BLaER1 (cell line): ENCODE measurements at regions not wholly inside any gene's neighbourhood (a gene's known extent, or its start where the extent isn't known, plus 50 kb on each side); places are given as distances from the start of the nearest gene placed in this dataset.

Source experiments
- H3K27ac ChIP-seq: shearing (Covaris generic); formaldehyde crosslinking; 2 replicates; pipeline ENCODE4 v1.8.1; 2022
- H3K27me3 ChIP-seq: shearing (Covaris generic); formaldehyde crosslinking; 2 replicates; pipeline ENCODE4 v1.8.1; 2022
- H3K36me3 ChIP-seq: shearing (Covaris generic); formaldehyde crosslinking; 2 replicates; pipeline ENCODE4 v1.8.1; 2022
- H3K4me1 ChIP-seq: shearing (Covaris generic); formaldehyde crosslinking; 2 replicates; pipeline ENCODE4 v1.8.1; 2022
- H3K4me2 ChIP-seq: shearing (Covaris generic); formaldehyde crosslinking; 2 replicates; pipeline ENCODE4 v1.8.1; 2022
- H3K4me3 ChIP-seq: shearing (Covaris generic); formaldehyde crosslinking; 2 replicates; pipeline ENCODE4 v1.8.1; 2022
- H3K9ac ChIP-seq: shearing (Covaris generic); formaldehyde crosslinking; 2 replicates; pipeline ENCODE4 v1.8.1; 2022
- H3K9me3 ChIP-seq: shearing (Covaris generic); formaldehyde crosslinking; 2 replicates; pipeline ENCODE4 v1.8.1; 2022
- H4K20me1 ChIP-seq: shearing (Covaris generic); formaldehyde crosslinking; 2 replicates; pipeline ENCODE4 v1.8.1; 2022
- Cebpa-rat ChIP-seq: shearing (Covaris generic); IDR thresholded peaks from 2 replicates; pipeline ENCODE4 v1.8.1; 2022

DNA sequence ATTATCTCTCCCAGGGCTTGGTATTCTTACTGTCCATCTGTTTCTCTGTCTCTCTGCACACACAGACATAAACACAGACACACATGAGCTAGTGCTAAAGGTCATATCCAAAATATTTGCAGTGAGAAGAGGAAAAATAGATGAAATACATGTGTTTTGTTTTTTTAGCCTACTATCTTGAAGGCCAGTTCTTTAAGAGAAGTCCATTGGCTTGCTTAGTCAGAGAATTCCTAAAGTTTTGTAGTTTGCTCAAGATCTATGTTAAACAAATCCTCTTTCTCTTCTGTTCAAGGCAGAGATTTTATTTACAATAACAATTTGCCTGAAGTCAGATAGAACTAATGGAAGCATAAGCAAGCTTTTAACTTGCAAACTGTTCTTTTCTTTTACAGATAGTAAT lies 120.0 kb upstream of the AKIRIN2 start:
- no peaks in the 10 kb centered on the region for H3K9me3 ChIP-seq
- TF ChIP-seq Cebpa-rat: no peak
- H3K36me3 ChIP-seq: no peaks in the 10 kb centered on the region
- H3K4me2 ChIP-seq: no peak overlapping the region
- H3K27ac ChIP-seq: no peak overlapping the region
- no peaks in the 10 kb centered on the region for H3K27me3 ChIP-seq
- H4K20me1 ChIP-seq: no peaks in the 10 kb centered on the region
- no peak overlapping the region for H3K4me3 ChIP-seq
- H3K9ac ChIP-seq: no peak overlapping the region
- H3K4me1 ChIP-seq: no peaks in the 10 kb centered on the region

DNA sequence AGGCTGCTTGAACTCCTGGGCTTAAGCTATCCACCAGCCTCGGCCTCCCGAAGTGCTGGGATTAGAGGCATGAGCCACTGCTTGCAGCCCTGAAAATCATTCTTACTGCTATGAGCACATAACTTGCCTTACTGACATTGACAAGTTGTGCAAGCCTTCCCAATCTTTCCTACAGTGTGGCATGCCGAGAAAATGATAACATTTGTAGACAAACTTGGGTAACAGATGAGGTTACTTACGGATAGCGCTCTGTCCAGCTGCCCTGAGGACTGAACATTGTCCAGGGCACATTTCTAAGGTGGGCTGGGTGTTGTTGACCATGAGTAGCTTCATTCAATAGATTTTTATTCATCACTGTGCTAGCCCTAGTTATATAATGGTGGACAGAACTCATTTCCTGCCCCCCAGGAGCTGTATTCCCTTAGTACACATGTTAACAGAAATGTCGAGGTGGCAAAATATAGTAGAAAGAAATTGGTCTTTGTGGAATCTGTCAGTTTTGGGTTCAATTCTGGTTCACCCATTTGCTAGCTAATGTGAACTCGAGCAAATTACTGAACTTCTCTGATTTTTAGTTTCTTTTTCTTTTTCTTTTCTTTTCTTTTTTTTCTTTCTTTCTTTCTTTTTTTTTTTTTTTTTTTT lies 118.4 kb upstream of the AKIRIN2 start:
- Histone ChIP-seq H3K4me3 (no peak overlapping the region), H3K27ac (no peak overlapping the region), H3K9ac (no peak overlapping the region), H3K36me3 (no peaks in the 10 kb centered on the region), H4K20me1 (no peaks in the 10 kb centered on the region), H3K9me3 (no peaks in the 10 kb centered on the region), H3K4me1 (no peaks in the 10 kb centered on the region), H3K4me2 (no peak overlapping the region), H3K27me3 (no peaks in the 10 kb centered on the region)
- TF ChIP-seq Cebpa-rat: no peak

DNA sequence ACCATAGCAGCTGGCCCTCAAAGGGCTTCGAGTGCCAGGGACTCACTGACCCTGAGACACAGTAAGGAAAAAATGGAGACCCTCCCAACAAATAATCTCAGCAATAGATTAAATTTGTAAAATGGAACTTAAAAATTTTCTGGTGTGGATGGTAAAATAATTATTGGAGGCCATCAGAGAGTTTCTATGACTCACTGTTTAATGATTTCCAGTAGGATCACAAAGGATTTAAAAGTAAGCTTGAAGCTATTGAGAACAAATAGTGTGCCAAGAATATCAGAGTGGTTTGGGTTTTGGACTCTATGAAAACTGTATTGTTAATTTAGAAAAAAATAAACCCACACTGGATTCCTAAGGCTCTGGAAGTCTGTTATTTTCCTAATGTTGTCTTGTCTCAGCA lies 115.2 kb upstream of the AKIRIN2 start:
- no peaks in the 10 kb centered on the region for H3K4me1 ChIP-seq
- TF ChIP-seq Cebpa-rat: no peak
- no peak overlapping the region for H3K4me3 ChIP-seq
- no peak overlapping the region for H3K4me2 ChIP-seq
- H3K9me3 ChIP-seq: no peaks in the 10 kb centered on the region
- no peaks in the 10 kb centered on the region for H4K20me1 ChIP-seq
- no peak overlapping the region for H3K9ac ChIP-seq
- H3K27me3 ChIP-seq: no peaks in the 10 kb centered on the region
- no peak overlapping the region for H3K27ac ChIP-seq
- no peaks in the 10 kb centered on the region for H3K36me3 ChIP-seq

DNA sequence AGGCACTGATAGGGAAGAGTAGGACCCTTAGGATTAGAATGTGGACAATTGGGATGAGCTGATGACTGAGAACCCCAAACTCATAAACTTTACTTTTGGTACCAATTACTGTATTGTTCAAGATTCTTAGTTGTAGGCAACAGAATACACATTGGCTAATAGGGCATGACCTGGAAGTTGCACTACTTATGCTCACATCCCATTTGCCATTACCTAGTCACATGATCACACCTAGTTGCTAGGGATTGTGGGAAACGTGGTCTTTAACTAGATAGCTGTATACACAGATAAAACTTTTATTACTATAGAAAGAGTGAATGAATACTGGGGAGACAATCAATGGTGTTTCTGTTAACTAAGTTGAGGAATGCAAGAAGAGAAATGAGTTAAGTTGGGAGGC lies 113.4 kb upstream of the AKIRIN2 start:
- no peaks in the 10 kb centered on the region for H3K9me3 ChIP-seq
- H3K4me2 ChIP-seq: no peak overlapping the region
- H3K4me1 ChIP-seq: no peaks in the 10 kb centered on the region
- H3K4me3 ChIP-seq: no peak overlapping the region
- no peaks in the 10 kb centered on the region for H3K36me3 ChIP-seq
- H3K9ac ChIP-seq: no peak overlapping the region
- H3K27me3 ChIP-seq: no peaks in the 10 kb centered on the region
- no peak overlapping the region for H3K27ac ChIP-seq
- TF ChIP-seq Cebpa-rat: no peak
- H4K20me1 ChIP-seq: no peaks in the 10 kb centered on the region

DNA sequence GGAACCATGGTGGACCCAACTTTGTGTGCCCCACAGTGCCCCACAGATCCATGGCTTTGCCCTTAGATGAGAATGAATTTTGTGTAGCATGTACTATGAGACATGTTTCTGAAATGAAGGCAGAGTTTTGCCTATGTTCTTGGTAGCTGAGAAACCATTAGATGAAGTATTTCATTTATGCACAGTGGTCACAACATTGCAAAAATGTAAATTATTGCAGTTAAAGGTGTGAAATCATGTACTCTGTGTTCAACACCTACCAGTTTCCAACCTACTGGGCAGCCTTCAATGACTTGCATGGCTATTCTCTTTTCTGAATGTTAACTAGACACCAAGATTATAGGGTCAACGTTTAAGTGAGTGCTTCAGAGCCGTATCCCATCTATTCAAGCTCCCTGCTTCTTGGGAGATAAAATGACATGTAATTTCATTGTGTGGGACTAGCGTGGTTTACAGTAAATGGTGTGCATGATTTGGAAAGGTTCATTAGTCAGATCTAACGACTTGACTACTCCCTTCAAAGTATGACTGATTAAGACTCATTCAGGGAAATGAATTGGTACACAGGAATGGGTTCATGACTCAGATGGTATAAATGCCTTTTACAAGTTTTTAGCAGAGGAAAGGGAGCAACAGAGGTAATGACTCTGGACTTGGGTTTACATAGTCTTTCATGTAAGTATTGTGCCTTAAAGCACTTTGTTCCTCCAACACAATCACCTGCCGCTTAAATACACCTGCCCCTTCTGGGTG lies 106.1 kb upstream of the AKIRIN2 start:
- Histone ChIP-seq H3K27me3 (no peaks in the 10 kb centered on the region), H3K36me3 (no peaks in the 10 kb centered on the region), H3K27ac (no peak overlapping the region), H3K9ac (no peak overlapping the region), H3K9me3 (no peaks in the 10 kb centered on the region), H3K4me1 (no peaks in the 10 kb centered on the region), H4K20me1 (no peaks in the 10 kb centered on the region), H3K4me2 (no peak overlapping the region), H3K4me3 (no peak overlapping the region)
- TF ChIP-seq Cebpa-rat: no peak

DNA sequence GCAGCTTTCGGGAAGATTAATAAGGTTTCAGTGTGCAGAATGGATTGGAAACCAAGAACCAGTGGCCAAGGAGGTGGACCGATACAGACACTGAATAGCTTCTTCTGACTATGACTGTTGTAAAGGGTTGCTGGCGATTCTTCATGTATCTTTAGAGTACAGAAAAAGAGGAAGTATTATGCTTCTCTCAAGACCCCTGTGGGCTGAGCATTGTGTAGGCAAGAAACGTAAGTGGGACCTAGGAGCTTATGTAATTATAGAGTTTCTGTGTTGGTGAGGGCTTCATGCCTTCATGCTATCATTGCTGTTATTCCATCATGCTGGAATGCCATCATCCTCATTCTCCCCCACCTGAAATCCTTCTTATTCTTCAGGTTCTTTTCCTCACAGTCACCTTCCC lies 105.4 kb upstream of the AKIRIN2 start:
- H3K4me3 ChIP-seq: no peak overlapping the region
- H3K4me1 ChIP-seq: no peaks in the 10 kb centered on the region
- H3K27me3 ChIP-seq: no peaks in the 10 kb centered on the region
- no peaks in the 10 kb centered on the region for H4K20me1 ChIP-seq
- no peaks in the 10 kb centered on the region for H3K9me3 ChIP-seq
- no peak overlapping the region for H3K9ac ChIP-seq
- H3K4me2 ChIP-seq: no peak overlapping the region
- no peak for TF ChIP-seq Cebpa-rat
- H3K36me3 ChIP-seq: no peaks in the 10 kb centered on the region
- no peak overlapping the region for H3K27ac ChIP-seq

DNA sequence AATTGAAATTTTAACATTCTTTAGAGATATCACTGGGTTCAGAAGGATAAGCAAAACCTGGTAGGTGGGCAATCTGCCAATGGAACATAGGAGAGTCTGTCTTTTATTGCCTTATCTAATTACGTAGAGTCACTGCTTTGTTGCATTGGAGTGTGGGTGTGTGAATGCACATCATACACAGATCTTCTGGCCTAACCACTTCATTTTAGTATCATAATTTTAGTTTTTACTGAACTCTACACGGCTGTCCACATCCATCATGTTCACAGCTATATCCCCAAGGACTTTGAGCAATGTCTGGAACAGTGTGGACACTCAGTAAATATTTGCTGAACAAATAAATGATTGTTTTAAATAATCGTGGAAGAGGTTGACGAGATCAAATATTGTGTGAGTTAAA lies 104.6 kb upstream of the AKIRIN2 start:
- H3K27ac ChIP-seq: no peak overlapping the region
- no peak overlapping the region for H3K4me3 ChIP-seq
- H3K9ac ChIP-seq: no peak overlapping the region
- H4K20me1 ChIP-seq: no peaks in the 10 kb centered on the region
- H3K27me3 ChIP-seq: no peaks in the 10 kb centered on the region
- H3K36me3 ChIP-seq: no peaks in the 10 kb centered on the region
- no peaks in the 10 kb centered on the region for H3K4me1 ChIP-seq
- H3K9me3 ChIP-seq: no peaks in the 10 kb centered on the region
- H3K4me2 ChIP-seq: no peak overlapping the region
- no peak for TF ChIP-seq Cebpa-rat

DNA sequence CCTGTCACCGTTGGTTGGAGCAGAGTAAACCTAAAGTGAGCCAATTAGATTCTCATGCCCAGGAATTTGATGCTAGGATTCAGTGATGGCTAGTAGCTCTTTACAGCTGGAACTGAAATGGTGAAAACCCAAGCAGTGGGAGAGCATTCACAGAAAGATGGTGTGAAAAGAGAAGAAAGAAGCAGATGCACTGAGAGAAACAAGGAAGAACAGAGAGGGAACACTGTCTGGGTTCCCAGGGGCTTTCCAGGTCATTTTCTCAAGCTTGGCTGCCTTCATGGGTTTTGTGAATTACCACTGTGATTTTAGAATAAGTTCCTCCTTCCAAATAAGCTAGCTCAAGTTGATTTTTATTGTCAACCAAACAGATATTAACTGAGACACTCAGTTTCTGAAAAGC lies 104.1 kb upstream of the AKIRIN2 start:
- Histone ChIP-seq H3K27me3 (no peaks in the 10 kb centered on the region), H3K4me3 (no peak overlapping the region), H4K20me1 (no peaks in the 10 kb centered on the region), H3K4me2 (no peak overlapping the region), H3K27ac (no peak overlapping the region), H3K4me1 (no peaks in the 10 kb centered on the region), H3K9me3 (no peaks in the 10 kb centered on the region), H3K9ac (no peak overlapping the region), H3K36me3 (no peaks in the 10 kb centered on the region)
- no peak for TF ChIP-seq Cebpa-rat

DNA sequence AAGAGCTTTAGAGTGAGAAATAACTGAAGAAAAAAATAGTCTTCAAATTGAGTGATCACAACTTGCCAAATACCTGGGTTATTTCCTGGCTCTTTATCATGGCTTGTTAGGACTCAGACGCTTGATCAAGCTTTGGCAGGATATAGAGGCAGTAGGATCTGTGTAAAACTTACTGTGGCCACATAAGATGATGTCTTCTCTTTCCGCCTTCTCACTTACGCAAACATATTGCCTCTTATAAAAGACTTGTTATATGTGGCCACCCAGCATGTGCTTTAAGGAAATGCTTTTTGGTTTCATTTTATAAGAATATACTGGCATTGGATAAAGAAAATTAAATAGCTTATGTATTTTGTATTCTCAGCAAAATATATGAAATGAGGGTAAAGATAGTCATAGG lies 101.8 kb upstream of the AKIRIN2 start:
- H3K4me2 ChIP-seq: no peak overlapping the region
- no peak for TF ChIP-seq Cebpa-rat
- H3K4me1 ChIP-seq: no peaks in the 10 kb centered on the region

DNA sequence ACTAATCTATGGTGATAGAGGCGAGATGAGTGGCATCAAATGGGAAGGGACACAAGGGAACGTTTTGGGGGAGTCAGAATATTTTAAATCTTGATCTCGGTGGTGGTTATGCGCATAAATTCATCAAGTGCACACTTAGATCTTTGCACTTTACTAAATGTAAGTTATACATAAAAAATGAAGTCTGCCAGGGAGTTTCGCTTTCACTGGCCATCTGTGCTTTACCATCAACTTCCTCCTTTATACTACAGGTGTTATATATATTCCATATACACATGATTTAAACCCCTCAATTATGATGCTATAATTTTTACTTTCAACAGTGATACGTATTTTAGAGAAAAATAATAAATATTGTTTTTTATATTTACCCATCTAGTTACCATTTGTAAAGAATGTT lies 97.6 kb upstream of the AKIRIN2 start:
- Histone ChIP-seq H3K4me3 (no peak overlapping the region), H3K4me1 (peaks cover 17% of the 10 kb centered on the region), H3K9ac (no peak overlapping the region), H4K20me1 (no peaks in the 10 kb centered on the region), H3K27ac (no peak overlapping the region), H3K36me3 (no peaks in the 10 kb centered on the region), H3K4me2 (no peak overlapping the region), H3K9me3 (no peaks in the 10 kb centered on the region), H3K27me3 (no peaks in the 10 kb centered on the region)
- TF ChIP-seq Cebpa-rat: no peak

More for the DNA sequence above, 101.8 kb upstream of the AKIRIN2 start:
- no peaks in the 10 kb centered on the region for H3K9me3 ChIP-seq
- H3K9ac ChIP-seq: no peak overlapping the region
- H3K4me3 ChIP-seq: no peak overlapping the region
- H3K36me3 ChIP-seq: no peaks in the 10 kb centered on the region
- H4K20me1 ChIP-seq: no peaks in the 10 kb centered on the region
- no peak overlapping the region for H3K27ac ChIP-seq
- no peaks in the 10 kb centered on the region for H3K27me3 ChIP-seq
